Mucosa of stomach (tissue), 1 donor: ENCODE measurements at regions not wholly inside any gene's neighbourhood (a gene's known extent, or its start where the extent isn't known, plus 50 kb on each side); places are given as distances from the start of the nearest gene placed in this dataset.

Source experiments
- H3K27me3 ChIP-seq: one replicate; pipeline ENCODE4 v1.7.0; 2013; ENCODE audit warnings: mild to moderate bottlenecking, low read length; ENCODE audit not compliant: control insufficient read depth, insufficient read depth
- H3K36me3 ChIP-seq: one replicate; pipeline ENCODE4 v1.7.0; 2013; ENCODE audit warnings: low read length; ENCODE audit not compliant: control insufficient read depth, insufficient read depth
- H3K4me1 ChIP-seq: one replicate; pipeline ENCODE4 v1.7.0; 2013; ENCODE audit warnings: mild to moderate bottlenecking, low read length; ENCODE audit not compliant: control insufficient read depth, insufficient read depth
- H3K4me3 ChIP-seq: one replicate; pipeline ENCODE4 v1.7.0; 2013; ENCODE audit warnings: low read length
- H3K9ac ChIP-seq: one replicate; pipeline ENCODE4 v1.7.0; 2013; ENCODE audit warnings: mild to moderate bottlenecking, low read length, moderate library complexity
- H3K9me3 ChIP-seq: one replicate; pipeline ENCODE4 v1.7.0; 2013; ENCODE audit warnings: mild to moderate bottlenecking, low read length, moderate library complexity; ENCODE audit not compliant: control insufficient read depth
- donor health status: Pancreatic carcinoma.

GRCh38 chr2:58620896-58621295 lies 379.8 kb upstream of the FANCL start:
- H3K9ac ChIP-seq = no peak overlapping the region
- no peaks in the 10 kb centered on the region for H3K36me3 ChIP-seq
- no peaks in the 10 kb centered on the region for H3K4me1 ChIP-seq
- H3K9me3 ChIP-seq = no peaks in the 10 kb centered on the region
- no peaks in the 10 kb centered on the region for H3K27me3 ChIP-seq
- H3K4me3 ChIP-seq = no peak overlapping the region

DNA sequence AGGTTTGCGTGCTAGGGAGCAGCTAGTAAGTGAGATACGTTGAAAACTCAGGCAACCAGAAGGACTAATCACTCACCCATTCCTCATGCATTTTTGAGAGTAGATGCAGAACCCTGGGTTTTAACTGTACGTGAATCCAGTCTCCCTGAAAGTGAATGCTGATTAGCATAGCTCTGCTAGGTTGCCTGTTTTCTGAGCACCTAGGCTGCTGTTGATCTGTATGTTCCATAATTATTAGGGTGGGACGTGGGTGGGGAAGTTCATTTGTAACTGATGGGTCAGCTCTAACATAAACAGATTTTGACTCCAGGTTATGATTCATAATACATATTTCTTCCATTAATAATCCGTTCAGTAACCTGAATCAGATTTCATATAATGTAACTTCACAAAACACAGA lies 379.0 kb upstream of the FANCL start:
- H3K4me1 ChIP-seq = no peaks in the 10 kb centered on the region
- no peaks in the 10 kb centered on the region for H3K27me3 ChIP-seq
- H3K36me3 ChIP-seq = no peaks in the 10 kb centered on the region
- no peaks in the 10 kb centered on the region for H3K9me3 ChIP-seq
- H3K9ac ChIP-seq = no peak overlapping the region
- H3K4me3 ChIP-seq = no peak overlapping the region

GRCh38 chr2:58616961-58617360 lies 375.8 kb upstream of the FANCL start:
- H3K27me3 ChIP-seq = no peaks in the 10 kb centered on the region
- H3K9me3 ChIP-seq = no peaks in the 10 kb centered on the region
- no peaks in the 10 kb centered on the region for H3K4me1 ChIP-seq
- H3K9ac ChIP-seq = no peak overlapping the region
- no peak overlapping the region for H3K4me3 ChIP-seq
- no peaks in the 10 kb centered on the region for H3K36me3 ChIP-seq

DNA sequence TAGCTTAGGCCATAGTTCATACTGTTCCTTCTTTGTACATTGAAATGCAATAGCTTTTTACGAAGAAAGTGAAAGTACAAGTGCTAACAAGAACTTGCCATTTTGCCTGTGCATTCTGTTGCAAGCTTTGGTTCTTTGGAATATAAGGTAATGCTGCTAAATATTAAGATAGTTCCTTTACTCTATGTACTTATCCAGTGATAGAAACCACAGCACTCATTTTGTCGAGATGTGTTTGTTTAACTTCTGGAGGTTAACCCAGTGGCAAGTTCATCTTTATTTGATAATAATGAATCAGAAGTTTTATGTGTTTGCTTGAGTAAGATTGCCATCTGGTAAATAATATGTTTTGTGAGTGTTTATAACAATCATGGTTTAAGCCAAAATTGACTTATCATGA lies 373.1 kb upstream of the FANCL start:
- H3K9me3 ChIP-seq = no peaks in the 10 kb centered on the region
- H3K9ac ChIP-seq = no peak overlapping the region
- H3K4me1 ChIP-seq = no peaks in the 10 kb centered on the region
- H3K27me3 ChIP-seq = no peaks in the 10 kb centered on the region
- H3K4me3 ChIP-seq = no peak overlapping the region
- H3K36me3 ChIP-seq = no peaks in the 10 kb centered on the region

GRCh38 chr2:58612973-58613372 lies 371.8 kb upstream of the FANCL start:
- Histone ChIP-seq H3K9me3 (no peaks in the 10 kb centered on the region), H3K9ac (no peak overlapping the region), H3K27me3 (no peaks in the 10 kb centered on the region), H3K4me3 (no peak overlapping the region), H3K4me1 (no peaks in the 10 kb centered on the region), H3K36me3 (no peaks in the 10 kb centered on the region)

- Histone ChIP-seq H3K4me1 (no peaks in the 10 kb centered on the region), H3K27me3 (no peaks in the 10 kb centered on the region), H3K9ac (no peak overlapping the region), H3K4me3 (no peak overlapping the region), H3K36me3 (no peaks in the 10 kb centered on the region), H3K9me3 (no peaks in the 10 kb centered on the region)
Observed at GRCh38 chr2:58609326-58609725, 368.2 kb upstream of the FANCL start.

DNA sequence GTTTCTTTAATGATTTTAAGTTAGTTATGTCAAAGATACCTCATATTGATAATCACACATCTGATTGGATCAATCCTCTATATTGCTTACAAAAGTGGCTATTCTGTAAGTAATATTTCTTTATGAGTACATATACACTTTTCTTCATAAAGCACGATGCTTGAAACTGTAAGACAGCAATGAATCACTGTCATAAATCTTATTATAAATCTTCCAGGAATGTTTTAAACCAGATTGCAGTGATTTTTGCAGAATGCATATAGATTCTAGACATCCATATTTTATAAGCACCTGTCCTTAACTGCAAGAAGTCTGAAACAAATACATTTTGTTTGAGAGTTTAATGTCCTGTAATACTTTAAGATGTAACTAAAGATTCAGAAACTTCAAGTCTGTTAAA lies 367.0 kb upstream of the FANCL start:
- H3K9ac ChIP-seq = no peak overlapping the region
- H3K36me3 ChIP-seq = no peaks in the 10 kb centered on the region
- no peaks in the 10 kb centered on the region for H3K4me1 ChIP-seq
- no peaks in the 10 kb centered on the region for H3K9me3 ChIP-seq
- H3K27me3 ChIP-seq = no peaks in the 10 kb centered on the region
- H3K4me3 ChIP-seq = no peak overlapping the region

DNA sequence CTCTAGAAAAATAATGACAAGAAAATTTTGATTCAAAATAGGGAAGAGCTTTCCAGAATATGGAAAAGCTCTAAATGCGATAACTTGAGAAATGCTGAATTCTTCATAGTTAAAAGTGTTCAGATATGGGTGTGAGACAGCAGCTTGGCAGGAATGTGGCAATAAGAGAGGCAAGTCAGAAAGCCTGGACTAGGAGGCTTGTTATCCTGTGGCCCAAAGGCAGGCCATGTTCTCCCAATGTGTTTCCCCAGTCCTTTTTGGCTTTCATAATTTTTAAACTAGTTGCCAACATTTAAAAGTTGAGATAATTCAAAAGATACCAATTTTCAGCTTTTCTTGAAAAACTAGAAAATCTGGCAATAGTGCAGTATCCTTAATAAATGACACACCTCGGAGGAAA lies 366.3 kb upstream of the FANCL start:
- Histone ChIP-seq H3K4me1 (no peaks in the 10 kb centered on the region), H3K9me3 (no peaks in the 10 kb centered on the region), H3K36me3 (no peaks in the 10 kb centered on the region), H3K4me3 (no peak overlapping the region), H3K9ac (no peak overlapping the region), H3K27me3 (no peaks in the 10 kb centered on the region)

- Histone ChIP-seq H3K27me3 (no peaks in the 10 kb centered on the region), H3K4me1 (no peaks in the 10 kb centered on the region), H3K36me3 (no peaks in the 10 kb centered on the region), H3K9ac (no peak overlapping the region), H3K9me3 (no peaks in the 10 kb centered on the region), H3K4me3 (no peak overlapping the region)
Observed at GRCh38 chr2:58606799-58607198, 365.7 kb upstream of the FANCL start.

GRCh38 chr2:58604096-58604495 lies 363.0 kb upstream of the FANCL start:
- Histone ChIP-seq H3K4me3 (no peak overlapping the region), H3K9me3 (no peaks in the 10 kb centered on the region), H3K36me3 (no peaks in the 10 kb centered on the region), H3K4me1 (no peaks in the 10 kb centered on the region), H3K27me3 (no peaks in the 10 kb centered on the region), H3K9ac (no peak overlapping the region)

- H3K9ac ChIP-seq = no peak overlapping the region
- no peaks in the 10 kb centered on the region for H3K36me3 ChIP-seq
Observed at GRCh38 chr2:58601017-58601416, 359.9 kb upstream of the FANCL start.

DNA sequence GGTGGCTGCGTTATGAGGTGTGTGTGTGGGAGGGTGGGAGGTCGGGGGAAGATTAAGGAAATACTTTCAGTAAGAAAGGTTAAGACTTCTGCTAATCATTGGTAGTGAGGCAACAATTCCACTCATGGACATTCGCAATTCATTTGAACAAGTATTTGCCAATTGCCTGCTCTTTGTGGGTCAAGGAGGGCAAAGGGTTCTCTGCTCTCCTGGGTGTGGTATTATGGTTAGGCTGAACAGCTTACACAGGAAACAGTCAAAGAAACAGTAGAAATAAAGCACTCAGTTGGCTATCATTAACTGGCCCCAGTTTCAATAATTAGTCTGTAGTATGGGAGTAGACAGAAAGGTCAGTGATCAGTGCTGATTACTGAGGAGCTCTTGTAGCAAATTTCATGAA lies 357.0 kb upstream of the FANCL start:
- Histone ChIP-seq H3K9ac (no peak overlapping the region), H3K4me1 (no peaks in the 10 kb centered on the region), H3K4me3 (no peak overlapping the region), H3K27me3 (no peaks in the 10 kb centered on the region), H3K9me3 (no peaks in the 10 kb centered on the region), H3K36me3 (no peaks in the 10 kb centered on the region)

More at GRCh38 chr2:58601017-58601416, 359.9 kb upstream of the FANCL start:
- no peaks in the 10 kb centered on the region for H3K9me3 ChIP-seq
- no peak overlapping the region for H3K4me3 ChIP-seq
- H3K4me1 ChIP-seq = no peaks in the 10 kb centered on the region
- no peaks in the 10 kb centered on the region for H3K27me3 ChIP-seq

DNA sequence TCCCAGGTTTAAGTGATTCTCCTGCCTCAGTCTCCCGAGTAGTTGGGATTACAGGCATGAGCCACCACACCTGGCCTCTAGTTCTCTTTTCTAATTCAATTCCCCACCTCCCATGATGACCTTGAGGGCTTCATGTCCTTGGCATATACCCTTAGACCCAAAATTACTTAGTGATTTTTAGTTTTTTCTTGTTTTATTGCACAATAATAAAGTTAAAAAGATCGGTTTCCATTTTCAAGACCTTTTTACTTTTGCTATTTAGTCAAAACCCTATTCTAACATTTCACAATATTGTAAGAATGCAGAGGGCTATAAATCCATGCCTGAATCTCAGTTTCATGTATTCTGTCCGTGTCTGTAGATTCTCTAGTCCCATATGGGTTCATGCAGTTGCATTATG lies 354.6 kb upstream of the FANCL start:
- H3K4me3 ChIP-seq = no peak overlapping the region
- no peaks in the 10 kb centered on the region for H3K9me3 ChIP-seq
- H3K36me3 ChIP-seq = no peaks in the 10 kb centered on the region
- H3K27me3 ChIP-seq = no peaks in the 10 kb centered on the region
- H3K9ac ChIP-seq = no peak overlapping the region
- H3K4me1 ChIP-seq = no peaks in the 10 kb centered on the region
